CD8-positive, alpha-beta memory T cell (primary cell): ENCODE measurements at regions not wholly inside any gene's neighbourhood (a gene's known extent, or its start where the extent isn't known, plus 50 kb on each side); places are given as distances from the start of the nearest gene placed in this dataset.

ENCODE experiments used
- CTCF ChIA-PET: fragments of 350-600 bp; sonication (Branson Sonifier 250); formaldehyde crosslinking; loops from one replicate; lab custom pipeline; 2021; ENCODE audit warnings: antibody characterized with exemption; lab: Charles Lee
- POLR2A ChIA-PET: fragments of 350-600 bp; sonication (Branson Sonifier 250); formaldehyde crosslinking; loops from one replicate; lab custom pipeline; 2021; ENCODE audit warnings: antibody characterized with exemption; lab: Charles Lee
- DNase-seq, 5 donors: peaks; one replicate each; pipeline versions ENCODE4 v3.0.0 to v3.0.0-alpha.2; 2020 to 2022; ENCODE audit warnings: mixed read lengths in 1 of 5
- H3K27ac ChIP-seq: one replicate; pipeline ENCODE4 v1.7.0; 2013; ENCODE audit warnings: low read depth, mild to moderate bottlenecking, low read length, moderate library complexity
- H3K27me3 ChIP-seq: 2 replicates; pipeline ENCODE4 v1.7.0; 2013; ENCODE audit warnings: low read length, mild to moderate bottlenecking; ENCODE audit not compliant: insufficient read depth, poor library complexity, severe bottlenecking
- H3K36me3 ChIP-seq: 2 replicates; pipeline ENCODE4 v1.7.0; 2013; ENCODE audit warnings: mild to moderate bottlenecking, low read length, moderate library complexity; ENCODE audit not compliant: insufficient read depth
- H3K4me1 ChIP-seq: 2 replicates; pipeline ENCODE4 v1.7.0; 2013; ENCODE audit warnings: mild to moderate bottlenecking, low read length, moderate library complexity; ENCODE audit not compliant: insufficient read depth
- H3K4me3 ChIP-seq: 2 replicates; pipeline ENCODE4 v1.7.0; 2013; ENCODE audit warnings: mild to moderate bottlenecking, low read length
- H3K9me3 ChIP-seq: 2 replicates; pipeline ENCODE4 v1.7.0; 2013; ENCODE audit warnings: mild to moderate bottlenecking, low read length
- H3K27ac Mint-ChIP-seq, 8 donors: one replicate each; pipeline ENCODE4 v1.8.0; 2020 to 2021; ENCODE audit warnings: mixed read lengths in 8 of 8, mild to moderate bottlenecking in 6 of 8, inconsistent platforms in 3 of 8, moderate library complexity in 3 of 8
- H3K27me3 Mint-ChIP-seq, 2 donors: one replicate each; pipeline ENCODE4 v1.8.0; 2020 to 2021; ENCODE audit warnings: mixed read lengths in 2 of 2, mild to moderate bottlenecking in 1 of 2, moderate library complexity in 1 of 2
- H3K36me3 Mint-ChIP-seq, 3 donors: one replicate each; pipeline ENCODE4 v1.8.0; 2020 to 2021; ENCODE audit warnings: mixed read lengths in 3 of 3, inconsistent platforms in 1 of 3, mild to moderate bottlenecking in 1 of 3
- H3K4me1 Mint-ChIP-seq, 3 donors: one replicate each; pipeline ENCODE4 v1.8.0; 2020 to 2021; ENCODE audit warnings: mixed read lengths in 3 of 3, inconsistent platforms in 1 of 3, mild to moderate bottlenecking in 1 of 3
- H3K4me3 Mint-ChIP-seq, 7 donors: one replicate each; pipeline ENCODE4 v1.8.0; 2020 to 2021; ENCODE audit warnings: mixed read lengths in 7 of 7, mild to moderate bottlenecking in 6 of 7, moderate library complexity in 4 of 7, inconsistent platforms in 2 of 7
- H3K9me3 Mint-ChIP-seq, 5 donors: one replicate each; pipeline ENCODE4 v1.8.0; 2020 to 2022; ENCODE audit warnings: mixed read lengths in 5 of 5, mild to moderate bottlenecking in 3 of 5, moderate library complexity in 2 of 5, inconsistent platforms in 1 of 5

GRCh38 chr3:83515123-83515522 lies 1443.7 kb upstream of the CADM2 start:
- Histone ChIP-seq H3K36me3 (no peaks in the 10 kb centered on the region), H3K4me3 (no peak overlapping the region), H3K9me3 (no peaks in the 10 kb centered on the region), H3K4me1 (no peaks in the 10 kb centered on the region), H3K27ac (no peak overlapping the region), H3K27me3 (no peaks in the 10 kb centered on the region)
- Mint-ChIP-seq H3K27me3 (no peaks in the 10 kb centered on the region), H3K9me3 (peaks cover 7 to 28% (median 16%) of the 10 kb centered on the region in 5 donors), H3K4me1 (no peaks in the 10 kb centered on the region), H3K36me3 (no peaks in the 10 kb centered on the region), H3K27ac (no peak overlapping the region), H3K4me3 (no peak overlapping the region)
- no peak for DNase-seq
- ChIA-PET CTCF (no interaction called here), POLR2A (interaction anchor here (0.7 kb wide), 1 partner anchor 285 kb away, joined by 3 read pairs; no protein-coding TSS in a partner anchor)

GRCh38 chr3:83523470-83524073 lies 1435.2 kb upstream of the CADM2 start:
- CTCF ChIA-PET: no interaction called here
- DNase-seq: no peak

GRCh38 chr3:83524901-83525300 lies 1433.9 kb upstream of the CADM2 start:
- Mint-ChIP-seq H3K27ac (no peak overlapping the region), H3K4me3 (no peak overlapping the region), H3K27me3 (no peaks in the 10 kb centered on the region), H3K36me3 (no peaks in the 10 kb centered on the region), H3K9me3 (peaks cover 0 to 16% (median 4%) of the 10 kb centered on the region in 5 donors), H3K4me1 (no peaks in the 10 kb centered on the region)
- Histone ChIP-seq H3K27ac (no peak overlapping the region), H3K27me3 (no peaks in the 10 kb centered on the region), H3K9me3 (no peaks in the 10 kb centered on the region), H3K4me1 (no peaks in the 10 kb centered on the region), H3K36me3 (no peaks in the 10 kb centered on the region), H3K4me3 (no peak overlapping the region)
- CTCF ChIA-PET: no interaction called here
- POLR2A ChIA-PET: no interaction called here
- no peak for DNase-seq

More at GRCh38 chr3:83523470-83524073, 1435.2 kb upstream of the CADM2 start:
- no peaks in the 10 kb centered on the region for H3K4me1 ChIP-seq
- Mint-ChIP-seq H3K27me3 (no peaks in the 10 kb centered on the region), H3K36me3 (no peaks in the 10 kb centered on the region), H3K27ac (no peak overlapping the region), H3K4me3 (no peak overlapping the region), H3K9me3 (peaks cover 0 to 20% (median 7%) of the 10 kb centered on the region in 5 donors), H3K4me1 (no peaks in the 10 kb centered on the region)
- H3K4me3 ChIP-seq: no peak overlapping the region
- H3K27me3 ChIP-seq: no peaks in the 10 kb centered on the region
- POLR2A ChIA-PET: no interaction called here
- no peaks in the 10 kb centered on the region for H3K9me3 ChIP-seq
- H3K36me3 ChIP-seq: no peaks in the 10 kb centered on the region
- H3K27ac ChIP-seq: no peak overlapping the region

GRCh38 chr3:83559082-83559481 lies 1399.7 kb upstream of the CADM2 start:
- Histone ChIP-seq H3K4me1 (no peaks in the 10 kb centered on the region), H3K27me3 (no peaks in the 10 kb centered on the region), H3K36me3 (no peaks in the 10 kb centered on the region), H3K27ac (no peak overlapping the region), H3K9me3 (no peaks in the 10 kb centered on the region), H3K4me3 (no peak overlapping the region)
- H3K27me3 Mint-ChIP-seq: no peaks in the 10 kb centered on the region
- H3K4me3 Mint-ChIP-seq: no peak overlapping the region
- H3K27ac Mint-ChIP-seq: no peak overlapping the region
- ChIA-PET CTCF (no interaction called here), POLR2A (no interaction called here)
- H3K4me1 Mint-ChIP-seq: no peaks in the 10 kb centered on the region
- DNase-seq: no peak
- H3K9me3 Mint-ChIP-seq: peaks cover 13 to 35% (median 18%) of the 10 kb centered on the region in 5 donors
- H3K36me3 Mint-ChIP-seq: peaks cover 0 to 3% (median 0%) of the 10 kb centered on the region in 3 donors

GRCh38 chr3:83567935-83568334 lies 1390.9 kb upstream of the CADM2 start:
- no peaks in the 10 kb centered on the region for H3K4me1 ChIP-seq
- CTCF ChIA-PET: no interaction called here
- Mint-ChIP-seq H3K27ac (no peak overlapping the region), H3K4me3 (no peak overlapping the region), H3K9me3 (peaks cover 0 to 16% (median 2%) of the 10 kb centered on the region in 5 donors), H3K4me1 (no peaks in the 10 kb centered on the region), H3K36me3 (no peaks in the 10 kb centered on the region), H3K27me3 (no peaks in the 10 kb centered on the region)
- no peak overlapping the region for H3K4me3 ChIP-seq
- no peaks in the 10 kb centered on the region for H3K27me3 ChIP-seq
- no peak for DNase-seq
- H3K27ac ChIP-seq: no peak overlapping the region
- no peaks in the 10 kb centered on the region for H3K9me3 ChIP-seq
- POLR2A ChIA-PET: no interaction called here
- H3K36me3 ChIP-seq: no peaks in the 10 kb centered on the region

GRCh38 chr3:83581546-83581945 lies 1377.2 kb upstream of the CADM2 start:
- H3K27me3 ChIP-seq: no peaks in the 10 kb centered on the region
- CTCF ChIA-PET: no interaction called here
- H3K4me1 ChIP-seq: no peaks in the 10 kb centered on the region
- no peaks in the 10 kb centered on the region for H3K9me3 ChIP-seq
- Mint-ChIP-seq H3K9me3 (peaks cover 5 to 44% (median 12%) of the 10 kb centered on the region in 5 donors), H3K27ac (no peak overlapping the region), H3K27me3 (no peaks in the 10 kb centered on the region), H3K36me3 (no peaks in the 10 kb centered on the region), H3K4me1 (no peaks in the 10 kb centered on the region), H3K4me3 (no peak overlapping the region)
- H3K36me3 ChIP-seq: no peaks in the 10 kb centered on the region
- no peak overlapping the region for H3K4me3 ChIP-seq
- no peak overlapping the region for H3K27ac ChIP-seq
- no peak for DNase-seq
- POLR2A ChIA-PET: no interaction called here

- no peaks in the 10 kb centered on the region for H3K4me1 Mint-ChIP-seq
- H3K27me3 ChIP-seq: no peaks in the 10 kb centered on the region
- CTCF ChIA-PET: no interaction called here
- no peaks in the 10 kb centered on the region for H3K4me1 ChIP-seq
- H3K27ac Mint-ChIP-seq: no peak overlapping the region
- no peak overlapping the region for H3K4me3 ChIP-seq
- H3K9me3 Mint-ChIP-seq: peaks cover 2 to 16% (median 14%) of the 10 kb centered on the region in 5 donors
- H3K4me3 Mint-ChIP-seq: no peak overlapping the region
- no peaks in the 10 kb centered on the region for H3K36me3 ChIP-seq
- no peaks in the 10 kb centered on the region for H3K9me3 ChIP-seq
- no peak for DNase-seq
- H3K36me3 Mint-ChIP-seq: no peaks in the 10 kb centered on the region
- POLR2A ChIA-PET: no interaction called here
- no peaks in the 10 kb centered on the region for H3K27me3 Mint-ChIP-seq
- no peak overlapping the region for H3K27ac ChIP-seq
Observed at GRCh38 chr3:83601704-83602103, 1357.1 kb upstream of the CADM2 start.

GRCh38 chr3:83622526-83622925 lies 1336.3 kb upstream of the CADM2 start:
- POLR2A ChIA-PET: no interaction called here
- no peaks in the 10 kb centered on the region for H3K4me1 Mint-ChIP-seq
- Histone ChIP-seq H3K4me3 (no peak overlapping the region), H3K27me3 (no peaks in the 10 kb centered on the region), H3K27ac (no peak overlapping the region), H3K4me1 (no peaks in the 10 kb centered on the region), H3K36me3 (no peaks in the 10 kb centered on the region), H3K9me3 (no peaks in the 10 kb centered on the region)
- CTCF ChIA-PET: no interaction called here
- no peaks in the 10 kb centered on the region for H3K27me3 Mint-ChIP-seq
- DNase-seq: no peak
- peaks cover 0 to 2% (median 0%) of the 10 kb centered on the region in 3 donors for H3K36me3 Mint-ChIP-seq
- H3K9me3 Mint-ChIP-seq: peaks cover 6 to 10% (median 7%) of the 10 kb centered on the region in 5 donors
- H3K27ac Mint-ChIP-seq: no peak overlapping the region
- no peak overlapping the region for H3K4me3 Mint-ChIP-seq
